ENCODE measurements at regions not wholly inside any gene's neighbourhood (a gene's known extent, or its start where the extent isn't known, plus 50 kb on each side); places are given as distances from the start of the nearest gene placed in this dataset.

GRCh38 chr1:73783352-73783751, 414.6 kb downstream of the LRRIQ3 start:
- no peaks in the 10 kb centered on the region for H3K36me3 Mint-ChIP-seq (ENCODE audit: low read depth)
- no peaks in the 10 kb centered on the region for H3K27me3 Mint-ChIP-seq (ENCODE audit: low read depth)
- no peak for TF ChIP-seq CTCF (IDR thresholded peaks at IDR 0.05; ENCODE audit: unreplicated experiment in 3 of 3)
- no peaks in the 10 kb centered on the region for H3K4me1 Mint-ChIP-seq
- no peak overlapping the region for H3K4me3 Mint-ChIP-seq
- no peak overlapping the region for H3K27ac Mint-ChIP-seq
- no peaks in the 10 kb centered on the region for H3K9me3 Mint-ChIP-seq

- Mint-ChIP-seq H3K27ac (no peak overlapping the region), H3K27me3 (ENCODE audit: low read depth) (no peaks in the 10 kb centered on the region), H3K36me3 (ENCODE audit: low read depth) (no peaks in the 10 kb centered on the region), H3K9me3 (no peaks in the 10 kb centered on the region), H3K4me1 (no peaks in the 10 kb centered on the region), H3K4me3 (no peak overlapping the region)
- TF ChIP-seq CTCF (IDR thresholded peaks at IDR 0.05; ENCODE audit: unreplicated experiment in 3 of 3): no peak
Observed at GRCh38 chr1:73782901-73783300, 415.1 kb downstream of the LRRIQ3 start.

GRCh38 chr1:73781251-73781650, 416.7 kb downstream of the LRRIQ3 start:
- H3K9me3 Mint-ChIP-seq: no peaks in the 10 kb centered on the region
- no peaks in the 10 kb centered on the region for H3K4me1 Mint-ChIP-seq
- H3K36me3 Mint-ChIP-seq (ENCODE audit: low read depth): no peaks in the 10 kb centered on the region
- no peaks in the 10 kb centered on the region for H3K27me3 Mint-ChIP-seq (ENCODE audit: low read depth)
- H3K4me3 Mint-ChIP-seq: no peak overlapping the region
- H3K27ac Mint-ChIP-seq: no peak overlapping the region
- TF ChIP-seq CTCF (IDR thresholded peaks at IDR 0.05; ENCODE audit: unreplicated experiment in 3 of 3): no peak

GRCh38 chr1:73778471-73778870, 419.5 kb downstream of the LRRIQ3 start:
- H3K9me3 Mint-ChIP-seq: no peaks in the 10 kb centered on the region
- H3K4me3 Mint-ChIP-seq: no peak overlapping the region
- no peak for TF ChIP-seq CTCF (IDR thresholded peaks at IDR 0.05; ENCODE audit: unreplicated experiment in 3 of 3)
- H3K36me3 Mint-ChIP-seq (ENCODE audit: low read depth): no peaks in the 10 kb centered on the region
- H3K27me3 Mint-ChIP-seq (ENCODE audit: low read depth): no peaks in the 10 kb centered on the region
- no peak overlapping the region for H3K27ac Mint-ChIP-seq
- no peaks in the 10 kb centered on the region for H3K4me1 Mint-ChIP-seq

GRCh38 chr1:73775896-73776295, 422.1 kb downstream of the LRRIQ3 start:
- no peak overlapping the region for H3K27ac Mint-ChIP-seq
- TF ChIP-seq CTCF (IDR thresholded peaks at IDR 0.05; ENCODE audit: unreplicated experiment in 3 of 3): no peak
- no peaks in the 10 kb centered on the region for H3K4me1 Mint-ChIP-seq
- H3K27me3 Mint-ChIP-seq (ENCODE audit: low read depth): no peaks in the 10 kb centered on the region
- no peaks in the 10 kb centered on the region for H3K36me3 Mint-ChIP-seq (ENCODE audit: low read depth)
- no peak overlapping the region for H3K4me3 Mint-ChIP-seq
- no peaks in the 10 kb centered on the region for H3K9me3 Mint-ChIP-seq

- H3K27ac Mint-ChIP-seq: no peak overlapping the region
- no peak overlapping the region for H3K4me3 Mint-ChIP-seq
- H3K36me3 Mint-ChIP-seq (ENCODE audit: low read depth): no peaks in the 10 kb centered on the region
- no peaks in the 10 kb centered on the region for H3K9me3 Mint-ChIP-seq
- no peak for TF ChIP-seq CTCF (IDR thresholded peaks at IDR 0.05; ENCODE audit: unreplicated experiment in 3 of 3)
- no peaks in the 10 kb centered on the region for H3K4me1 Mint-ChIP-seq
- peaks cover 4% of the 10 kb centered on the region for H3K27me3 Mint-ChIP-seq (ENCODE audit: low read depth)
Observed at GRCh38 chr1:73772941-73773340, 425.0 kb downstream of the LRRIQ3 start.

All from nephron (organoid).